Endothelial cell of umbilical vein (primary cell): ENCODE measurements at regions not wholly inside any gene's neighbourhood (a gene's known extent, or its start where the extent isn't known, plus 50 kb on each side); places are given as distances from the start of the nearest gene placed in this dataset.

ENCODE experiments used
- BruUV-seq: library from RNA; stranded (reverse); fragments of 400-500 nt; replicated peaks from 2 replicates; lab custom pipeline; 2021; lab: Mats Ljungman, UMichigan
- CTCF ChIA-PET: fragments of 300-600, 350-600 bp; sonication (Branson Sonifier 250); formaldehyde crosslinking; loops from one replicate; lab custom pipeline; 2021; ENCODE audit warnings: antibody characterized with exemption, inconsistent platforms; lab: Charles Lee
- POLR2A ChIA-PET: fragments of 300-600, 350-600 bp; sonication (Branson Sonifier 250); formaldehyde crosslinking; loops from one replicate; lab custom pipeline; 2021; ENCODE audit warnings: antibody characterized with exemption, inconsistent platforms; lab: Charles Lee
- DNase-seq: peaks from one replicate; pipeline ENCODE4 v3.0.0-alpha.2; 2011; ENCODE audit warnings: low read depth, low spot score
- FAIRE-seq: peaks from 2 replicates; lab custom pipeline; 2011; peaks lifted over from hg19 to GRCh38; lab: Jason Lieb, UNC
- H2AFZ ChIP-seq: 2 replicates; pipeline ENCODE4 v1.6.0; 2012; ENCODE audit warnings: low read depth, low read length, control low read depth, inconsistent platforms
- H3K27ac ChIP-seq: 2 replicates; pipeline ENCODE4 v1.5.1; 2011; ENCODE audit warnings: low read depth, mild to moderate bottlenecking, control low read depth, low read length, moderate library complexity; ENCODE audit not compliant: insufficient read depth
- H3K27me3 ChIP-seq, 2 experiments: 2 replicates each; pipeline versions ENCODE4 v1.6.0 to v1.6.1; 2011; ENCODE audit warnings: low read length in 2 of 2, mixed read lengths in 1 of 2; ENCODE audit not compliant: control insufficient read depth in 2 of 2, insufficient read depth in 2 of 2
- H3K36me3 ChIP-seq, 2 experiments: 2 replicates in 1 of 2; 3 replicates in 1 of 2; pipeline ENCODE4 v1.5.1; 2011; ENCODE audit warnings: low read length in 2 of 2, mild to moderate bottlenecking in 1 of 2, moderate library complexity in 1 of 2; ENCODE audit not compliant: control insufficient read depth in 2 of 2, insufficient read depth in 2 of 2; ENCODE audit errors: extremely low read depth in 1 of 2
- H3K4me1 ChIP-seq: 3 replicates; pipeline ENCODE4 v1.5.1; 2011; ENCODE audit warnings: mild to moderate bottlenecking, low read length; ENCODE audit not compliant: control insufficient read depth, insufficient read depth; ENCODE audit errors: extremely low read depth
- H3K4me2 ChIP-seq: 2 replicates; pipeline ENCODE4 v1.6.1; 2011; ENCODE audit warnings: low read length, control low read depth, mixed read lengths; ENCODE audit not compliant: insufficient read depth
- H3K4me3 ChIP-seq, 3 experiments: fragments of 200-600 bp in 1 of 3; sonication (generic), shearing (Covaris generic) in 1 of 3; replicated peaks in 1 of 3; 2 replicates each; pipeline ENCODE4 v1.5.1; 2011 to 2016; ENCODE audit warnings: control low read depth in 3 of 3, low read length in 3 of 3, mild to moderate bottlenecking in 2 of 3, inconsistent platforms in 1 of 3, low read depth in 1 of 3, moderate library complexity in 1 of 3; ENCODE audit not compliant: insufficient read depth in 1 of 3
- H3K79me2 ChIP-seq: 2 replicates; pipeline ENCODE4 v1.6.0; 2012; ENCODE audit warnings: low read length, inconsistent platforms; ENCODE audit not compliant: control insufficient read depth, insufficient read depth
- H3K9ac ChIP-seq: replicated peaks from 2 replicates; pipeline ENCODE3; 2011; ENCODE audit warnings: low read length, control low read depth; ENCODE audit not compliant: insufficient read depth; ENCODE audit errors: extremely low read depth
- H3K9me1 ChIP-seq: replicated peaks from 3 replicates; pipeline ENCODE4 v1.6.0; 2011; ENCODE audit warnings: mild to moderate bottlenecking, low read length; ENCODE audit not compliant: control insufficient read depth, insufficient read depth; ENCODE audit errors: extremely low read depth
- H3K9me3 ChIP-seq: replicated peaks from 2 replicates; pipeline ENCODE4 v1.5.1; 2012; ENCODE audit warnings: low read length, inconsistent platforms; ENCODE audit not compliant: control insufficient read depth, insufficient read depth
- H4K20me1 ChIP-seq: replicated peaks from 2 replicates; pipeline ENCODE3; 2011; ENCODE audit warnings: mild to moderate bottlenecking, low read length; ENCODE audit not compliant: control insufficient read depth, insufficient read depth; ENCODE audit errors: extremely low read depth
- EZH2 ChIP-seq: IDR thresholded peaks from 2 replicates; pipeline ENCODE4 v1.6.1; 2012; ENCODE audit warnings: borderline replicate concordance, low read depth, mild to moderate bottlenecking, moderate library complexity, low read length, inconsistent platforms; ENCODE audit not compliant: severe bottlenecking
- FOS ChIP-seq: IDR thresholded peaks from 2 replicates; pipeline ENCODE4 v1.6.1; 2011; ENCODE audit warnings: mild to moderate bottlenecking, low read length, moderate library complexity, borderline replicate concordance; ENCODE audit not compliant: insufficient read depth
- GATA2 ChIP-seq: IDR thresholded peaks from 2 replicates; pipeline ENCODE4 v1.7.0; 2011; ENCODE audit warnings: low read depth, mild to moderate bottlenecking, moderate library complexity, mixed read lengths, low read length; ENCODE audit not compliant: insufficient read length, insufficient read depth
- JUN ChIP-seq: IDR thresholded peaks from 2 replicates; pipeline ENCODE4 v1.6.1; 2011; ENCODE audit warnings: borderline replicate concordance, low read depth; ENCODE audit not compliant: insufficient read length, insufficient read depth
- MYC ChIP-seq: IDR thresholded peaks from one replicate; pipeline ENCODE4 v1.6.1; 2011; ENCODE audit warnings: mild to moderate bottlenecking, low read depth, low read length
- POLR2A ChIP-seq: IDR thresholded peaks from 2 replicates; pipeline ENCODE4 v1.6.1; 2012; ENCODE audit warnings: low read depth, mild to moderate bottlenecking, control low read depth, low read length
- POLR2AphosphoS5 ChIP-seq: IDR thresholded peaks from 2 replicates; pipeline ENCODE4 v1.6.1; 2012; ENCODE audit warnings: low read depth, mild to moderate bottlenecking, control low read depth, low read length, moderate library complexity; ENCODE audit not compliant: insufficient read depth
- dilution Hi-C: fragments of 300-500 bp; cut with MboI; formaldehyde crosslinking; loops from one replicate; pipeline ENCODE4 v1.15.0; 2019; ENCODE audit warnings: low sequenced_read_pairs; ENCODE audit not compliant: extremely low pct_ligation_motif_present
- intact Hi-C: fragments of 100-400 bp; cut with micrococcal nuclease; formaldehyde crosslinking; loops from one replicate; pipeline ENCODE4 v1.10.0; 2022
- TF ChIP-seq, protein P1 (sequence below), 2 donors: IDR thresholded peaks; 1 replicate in 1 of 2; 2 replicates in 1 of 2; pipeline ENCODE4 v1.5.1; 2011; ENCODE audit warnings: low read length in 2 of 2, mild to moderate bottlenecking in 2 of 2, moderate library complexity in 2 of 2, control low read depth in 1 of 2, inconsistent platforms in 1 of 2, low read depth in 1 of 2; ENCODE audit not compliant: insufficient read depth in 1 of 2; ENCODE audit errors: extremely low read depth in 1 of 2
- TF ChIP-seq, protein P2 (sequence below): IDR thresholded peaks from 2 replicates; pipeline ENCODE4 v1.6.1; 2011; ENCODE audit not compliant: insufficient read depth, insufficient read length

GRCh38 chr3:59531994-59532393 lies 482.2 kb upstream of the CFAP20DC start:
- H3K9ac ChIP-seq = no peak overlapping the region
- H2AFZ ChIP-seq = no peak overlapping the region
- no peaks in the 10 kb centered on the region for H3K4me1 ChIP-seq
- dilution Hi-C loops (no loop called here), intact Hi-C loops (no loop called here)
- DNase-seq = no peak
- no peaks in the 10 kb centered on the region for H3K9me3 ChIP-seq
- H3K4me3 ChIP-seq = no peak overlapping the region
- H3K27ac ChIP-seq = no peak overlapping the region
- H3K9me1 ChIP-seq = no peaks in the 10 kb centered on the region
- no peaks in the 10 kb centered on the region for H3K79me2 ChIP-seq
- FAIRE-seq = no peak
- TF ChIP-seq, protein P1, sequence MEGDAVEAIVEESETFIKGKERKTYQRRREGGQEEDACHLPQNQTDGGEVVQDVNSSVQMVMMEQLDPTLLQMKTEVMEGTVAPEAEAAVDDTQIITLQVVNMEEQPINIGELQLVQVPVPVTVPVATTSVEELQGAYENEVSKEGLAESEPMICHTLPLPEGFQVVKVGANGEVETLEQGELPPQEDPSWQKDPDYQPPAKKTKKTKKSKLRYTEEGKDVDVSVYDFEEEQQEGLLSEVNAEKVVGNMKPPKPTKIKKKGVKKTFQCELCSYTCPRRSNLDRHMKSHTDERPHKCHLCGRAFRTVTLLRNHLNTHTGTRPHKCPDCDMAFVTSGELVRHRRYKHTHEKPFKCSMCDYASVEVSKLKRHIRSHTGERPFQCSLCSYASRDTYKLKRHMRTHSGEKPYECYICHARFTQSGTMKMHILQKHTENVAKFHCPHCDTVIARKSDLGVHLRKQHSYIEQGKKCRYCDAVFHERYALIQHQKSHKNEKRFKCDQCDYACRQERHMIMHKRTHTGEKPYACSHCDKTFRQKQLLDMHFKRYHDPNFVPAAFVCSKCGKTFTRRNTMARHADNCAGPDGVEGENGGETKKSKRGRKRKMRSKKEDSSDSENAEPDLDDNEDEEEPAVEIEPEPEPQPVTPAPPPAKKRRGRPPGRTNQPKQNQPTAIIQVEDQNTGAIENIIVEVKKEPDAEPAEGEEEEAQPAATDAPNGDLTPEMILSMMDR (IDR thresholded peaks at IDR 0.05; ENCODE audit: extremely low read depth in 1 of 2, insufficient read depth in 1 of 2, low read depth in 1 of 2, low read length in 2 of 2) = no peak
- TF ChIP-seq GATA2 (no peak), MYC (no peak), POLR2AphosphoS5 (no peak), FOS (no peak), POLR2A (no peak), JUN (no peak), EZH2 (no peak)
- TF ChIP-seq, protein P2, sequence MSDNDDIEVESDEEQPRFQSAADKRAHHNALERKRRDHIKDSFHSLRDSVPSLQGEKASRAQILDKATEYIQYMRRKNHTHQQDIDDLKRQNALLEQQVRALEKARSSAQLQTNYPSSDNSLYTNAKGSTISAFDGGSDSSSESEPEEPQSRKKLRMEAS = no peak
- no peak overlapping the region for H3K4me2 ChIP-seq
- POLR2A ChIA-PET = no interaction called here
- CTCF ChIA-PET = no interaction called here
- H4K20me1 ChIP-seq = no peaks in the 10 kb centered on the region
- no TSS peak for BruUV-seq
- no peaks in the 10 kb centered on the region for H3K27me3 ChIP-seq
- no peaks in the 10 kb centered on the region for H3K36me3 ChIP-seq
